ENCODE measurements at regions not wholly inside any gene's neighbourhood (a gene's known extent, or its start where the extent isn't known, plus 50 kb on each side); places are given as distances from the start of the nearest gene placed in this dataset.

DNA sequence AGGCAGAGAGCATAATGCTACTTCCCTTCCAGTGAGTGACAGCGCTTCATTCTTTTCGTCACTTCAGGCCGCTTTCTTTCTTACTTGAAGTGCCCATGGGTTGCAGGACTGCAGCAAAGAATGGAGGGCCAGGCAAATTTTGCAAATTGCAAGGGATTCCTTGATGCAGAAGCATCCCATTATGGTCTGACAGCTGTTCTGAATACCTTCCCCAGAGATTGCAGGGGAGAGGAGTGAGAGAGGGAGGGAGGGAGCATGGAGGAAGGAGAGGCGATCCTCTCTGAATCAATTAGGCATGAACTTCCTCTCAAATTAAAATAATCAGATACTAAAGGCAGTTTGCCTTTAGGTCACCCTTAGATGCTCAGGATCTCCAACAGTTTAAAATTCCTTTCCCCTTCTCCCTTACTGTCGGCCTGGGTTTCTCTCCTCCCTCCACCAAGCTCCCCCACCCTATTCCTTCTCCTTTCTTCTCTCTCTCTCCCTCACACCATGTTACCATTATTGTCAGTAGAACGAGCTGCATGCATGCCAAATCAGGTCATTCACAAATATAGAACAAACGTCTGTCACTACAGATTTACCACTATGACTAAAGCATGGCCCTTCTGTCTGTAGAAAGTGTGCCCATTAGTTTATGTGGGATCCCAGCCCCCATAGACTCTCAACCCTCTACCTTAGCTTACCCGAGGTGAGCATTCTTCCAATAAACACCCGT, 289.2 kb downstream of the CD83 start:
- peaks cover 6% of the 10 kb centered on the region; the same call in 1 of the 2 replicates for H3F3A ChIP-seq (ENCODE audit: insufficient read depth, low read depth)
- no peaks in the 10 kb centered on the region for H3K79me2 ChIP-seq (ENCODE audit: low read depth)
- no peak overlapping the region for H2AFZ ChIP-seq
- H3K27ac ChIP-seq = no peak overlapping the region
- no peaks in the 10 kb centered on the region for H4K20me1 ChIP-seq (ENCODE audit: insufficient read depth)
- H3K9me3 ChIP-seq (ENCODE audit: insufficient read depth, low read depth) = no peaks in the 10 kb centered on the region
- TF ChIP-seq, protein P1, sequence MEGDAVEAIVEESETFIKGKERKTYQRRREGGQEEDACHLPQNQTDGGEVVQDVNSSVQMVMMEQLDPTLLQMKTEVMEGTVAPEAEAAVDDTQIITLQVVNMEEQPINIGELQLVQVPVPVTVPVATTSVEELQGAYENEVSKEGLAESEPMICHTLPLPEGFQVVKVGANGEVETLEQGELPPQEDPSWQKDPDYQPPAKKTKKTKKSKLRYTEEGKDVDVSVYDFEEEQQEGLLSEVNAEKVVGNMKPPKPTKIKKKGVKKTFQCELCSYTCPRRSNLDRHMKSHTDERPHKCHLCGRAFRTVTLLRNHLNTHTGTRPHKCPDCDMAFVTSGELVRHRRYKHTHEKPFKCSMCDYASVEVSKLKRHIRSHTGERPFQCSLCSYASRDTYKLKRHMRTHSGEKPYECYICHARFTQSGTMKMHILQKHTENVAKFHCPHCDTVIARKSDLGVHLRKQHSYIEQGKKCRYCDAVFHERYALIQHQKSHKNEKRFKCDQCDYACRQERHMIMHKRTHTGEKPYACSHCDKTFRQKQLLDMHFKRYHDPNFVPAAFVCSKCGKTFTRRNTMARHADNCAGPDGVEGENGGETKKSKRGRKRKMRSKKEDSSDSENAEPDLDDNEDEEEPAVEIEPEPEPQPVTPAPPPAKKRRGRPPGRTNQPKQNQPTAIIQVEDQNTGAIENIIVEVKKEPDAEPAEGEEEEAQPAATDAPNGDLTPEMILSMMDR (conservative IDR thresholded peaks at IDR 0.05) = no peak
- TF ChIP-seq EZH2 (IDR thresholded peaks at IDR 0.05; ENCODE audit: low read depth) = no peak
- H3K4me2 ChIP-seq = no peak overlapping the region
- no TSS peak for BruUV-seq (replicated peaks)
- no peaks in the 10 kb centered on the region for H3K36me3 ChIP-seq (ENCODE audit: low read depth)
- no peaks in the 10 kb centered on the region for H3K27me3 ChIP-seq (ENCODE audit: insufficient read depth, low read depth)
- H3K4me1 ChIP-seq (replicated peaks; ENCODE audit: insufficient read depth) = no peaks in the 10 kb centered on the region
- intact Hi-C loops (cut with micrococcal nuclease; ENCODE audit: unreplicated experiment) = no loop called here
- CTCF ChIA-PET = no interaction called here
- peaks cover 3% of the 10 kb centered on the region; the same call in 1 of the 2 replicates for H3K9me2 ChIP-seq (ENCODE audit: insufficient read depth)
- DNase-seq = no peak
- POLR2A ChIA-PET (ENCODE audit: unreplicated experiment) = no interaction called here
- H3K4me3 ChIP-seq = no peak overlapping the region

DNA sequence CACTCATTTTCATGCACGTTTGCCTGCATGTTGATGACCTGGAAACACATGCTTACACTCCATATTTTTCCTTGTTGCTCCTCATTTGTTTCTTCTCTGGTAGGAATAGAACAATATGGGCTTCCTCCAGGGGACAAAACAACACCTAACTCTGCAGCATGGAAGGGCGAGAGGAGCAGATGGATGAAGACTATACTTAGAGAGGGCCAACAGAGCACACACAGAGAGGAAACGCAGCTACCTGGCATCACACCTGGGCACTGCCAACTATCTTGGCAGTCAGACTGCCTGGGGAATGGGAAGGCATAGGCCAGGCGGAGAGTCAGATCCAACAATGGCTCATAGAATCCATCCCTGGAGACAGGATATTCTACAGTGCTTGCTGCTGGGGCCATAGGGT, 290.9 kb downstream of the CD83 start:
- POLR2A ChIA-PET (ENCODE audit: unreplicated experiment) = no interaction called here
- Histone ChIP-seq H3K9me2 (ENCODE audit: insufficient read depth) (peaks cover 3% of the 10 kb centered on the region; the same call in 1 of the 2 replicates), H3K27ac (no peak overlapping the region), H2AFZ (no peak overlapping the region), H3K9me3 (ENCODE audit: insufficient read depth, low read depth) (no peaks in the 10 kb centered on the region), H3K4me2 (no peak overlapping the region), H3K36me3 (ENCODE audit: low read depth) (no peaks in the 10 kb centered on the region), H3K4me3 (no peak overlapping the region), H3F3A (ENCODE audit: insufficient read depth, low read depth) (no peaks in the 10 kb centered on the region), H3K4me1 (replicated peaks; ENCODE audit: insufficient read depth) (no peaks in the 10 kb centered on the region), H3K27me3 (ENCODE audit: insufficient read depth, low read depth) (no peaks in the 10 kb centered on the region), H4K20me1 (ENCODE audit: insufficient read depth) (no peaks in the 10 kb centered on the region), H3K79me2 (ENCODE audit: low read depth) (no peaks in the 10 kb centered on the region)
- no peak for DNase-seq
- BruUV-seq (replicated peaks) = no TSS peak
- CTCF ChIA-PET = no interaction called here
- intact Hi-C loops (cut with micrococcal nuclease; ENCODE audit: unreplicated experiment) = no loop called here
- no peak for TF ChIP-seq EZH2 (IDR thresholded peaks at IDR 0.05; ENCODE audit: low read depth)
- TF ChIP-seq, protein P1 (conservative IDR thresholded peaks at IDR 0.05) = no peak

DNA sequence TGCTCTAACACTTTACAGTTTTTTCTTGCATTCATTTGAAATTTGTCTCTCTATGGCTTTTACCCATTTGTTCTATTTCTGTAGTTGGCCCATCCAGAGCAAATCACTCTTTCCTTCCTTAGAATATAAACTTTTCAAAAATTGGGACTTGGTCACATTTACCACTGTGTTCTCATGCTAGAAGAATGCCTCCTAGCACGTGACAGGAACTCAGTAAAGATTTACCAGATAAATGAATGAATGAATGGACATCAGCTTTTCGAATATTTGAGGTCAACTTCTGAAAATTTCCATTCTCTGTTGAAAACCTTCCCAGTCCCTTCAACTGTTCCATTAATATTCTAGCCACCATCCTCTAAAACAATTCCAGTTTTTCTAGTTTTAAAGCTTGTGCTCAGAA, 294.5 kb downstream of the CD83 start:
- ChIA-PET POLR2A (ENCODE audit: unreplicated experiment) (no interaction called here), CTCF (no interaction called here)
- no TSS peak for BruUV-seq (replicated peaks)

More for the DNA sequence above, 294.5 kb downstream of the CD83 start:
- Histone ChIP-seq H3K4me3 (no peak overlapping the region), H3K36me3 (ENCODE audit: low read depth) (no peaks in the 10 kb centered on the region), H3K79me2 (ENCODE audit: low read depth) (no peaks in the 10 kb centered on the region), H3K9me3 (ENCODE audit: insufficient read depth, low read depth) (no peaks in the 10 kb centered on the region), H2AFZ (no peak overlapping the region), H3K27ac (no peak overlapping the region), H3K9me2 (ENCODE audit: insufficient read depth) (peaks cover 7% of the 10 kb centered on the region), H3K27me3 (ENCODE audit: insufficient read depth, low read depth) (no peaks in the 10 kb centered on the region), H4K20me1 (ENCODE audit: insufficient read depth) (no peaks in the 10 kb centered on the region), H3K4me1 (replicated peaks; ENCODE audit: insufficient read depth) (no peaks in the 10 kb centered on the region), H3K4me2 (no peak overlapping the region), H3F3A (ENCODE audit: insufficient read depth, low read depth) (no peaks in the 10 kb centered on the region)
- no peak for TF ChIP-seq EZH2 (IDR thresholded peaks at IDR 0.05; ENCODE audit: low read depth)
- TF ChIP-seq, protein P1 (conservative IDR thresholded peaks at IDR 0.05) = no peak
- intact Hi-C loops (cut with micrococcal nuclease; ENCODE audit: unreplicated experiment) = no loop called here
- no peak for DNase-seq
